SH-SY5Y (cell line): ENCODE measurements at regions not wholly inside any gene's neighbourhood (a gene's known extent, or its start where the extent isn't known, plus 50 kb on each side); places are given as distances from the start of the nearest gene placed in this dataset.

Experiments used
- GATA2 ChIP-seq: IDR thresholded peaks from 2 replicates; pipeline ENCODE4 v1.6.1; 2011; ENCODE audit warnings: mild to moderate bottlenecking, low read depth, low read length
- GATA3 ChIP-seq: IDR thresholded peaks from 2 replicates; pipeline ENCODE4 v1.6.1; 2011; ENCODE audit warnings: low read depth, mild to moderate bottlenecking, low read length, moderate library complexity

DNA sequence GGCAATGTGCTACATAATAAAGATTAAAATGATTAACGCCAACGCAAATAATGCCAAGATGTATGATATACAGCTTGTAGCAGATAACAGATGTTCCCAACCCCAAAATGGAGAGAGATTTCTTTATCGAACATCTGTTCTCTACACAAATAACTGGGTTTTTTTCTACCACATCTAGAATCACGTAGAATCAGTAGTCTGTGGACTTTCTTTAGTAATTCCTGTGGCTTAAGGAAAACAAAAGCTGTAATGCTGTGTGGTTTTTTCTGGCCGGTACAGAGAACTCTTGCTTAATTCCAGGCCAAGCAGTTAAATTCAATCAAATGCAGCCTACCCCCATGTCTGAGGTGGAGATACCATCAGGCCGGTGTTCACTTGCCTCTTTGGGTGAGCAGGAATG, 303.4 kb downstream of the FAT3 start:
- TF ChIP-seq GATA2 (no peak), GATA3 (no peak)
